OCI-LY1 (cell line): ENCODE measurements at regions not wholly inside any gene's neighbourhood (a gene's known extent, or its start where the extent isn't known, plus 50 kb on each side); places are given as distances from the start of the nearest gene placed in this dataset.

Experiments
- H2AFZ ChIP-seq: fragments of 200-600 bp; sonication (generic), shearing (Covaris generic); 2 replicates; pipeline ENCODE4 v1.6.0; 2014; ENCODE audit warnings: antibody characterized with exemption, mild to moderate bottlenecking, low read length
- H3F3A ChIP-seq: fragments of 200-600 bp; sonication (generic), shearing (Covaris generic); 2 replicates; pipeline ENCODE4 v1.6.0; 2014; ENCODE audit warnings: mild to moderate bottlenecking, antibody characterized with exemption, low read length, moderate library complexity; ENCODE audit not compliant: insufficient read depth
- H3K27ac ChIP-seq: fragments of 200-600 bp; sonication (generic); 2 replicates; pipeline ENCODE4 v1.5.1; 2014; ENCODE audit warnings: low read length, mixed run types, mild to moderate bottlenecking, low read depth; ENCODE audit not compliant: poor library complexity, severe bottlenecking
- H3K27me3 ChIP-seq: fragments of 200-600 bp; sonication (generic); 2 replicates; pipeline ENCODE4 v1.6.0; 2014; ENCODE audit warnings: antibody characterized with exemption, mild to moderate bottlenecking, low read length, moderate library complexity; ENCODE audit not compliant: insufficient read depth
- H3K36me3 ChIP-seq: fragments of 200-600 bp; sonication (generic); 2 replicates; pipeline ENCODE4 v1.6.1; 2014; ENCODE audit warnings: mild to moderate bottlenecking, antibody characterized with exemption, low read length, moderate library complexity, mixed read lengths; ENCODE audit not compliant: insufficient read depth
- H3K4me1 ChIP-seq: fragments of 200-600 bp; sonication (generic); 2 replicates; pipeline ENCODE4 v1.5.1; 2014; ENCODE audit warnings: mild to moderate bottlenecking, low read length, moderate library complexity; ENCODE audit not compliant: insufficient read depth, severe bottlenecking
- H3K4me2 ChIP-seq: fragments of 200-600 bp; sonication (generic), shearing (Covaris generic); 2 replicates; pipeline ENCODE4 v1.6.1; 2014; ENCODE audit warnings: low read length
- H3K4me3 ChIP-seq: fragments of 200-600 bp; sonication (generic); 2 replicates; pipeline ENCODE4 v1.5.1; 2014; ENCODE audit warnings: low read length, low read depth, mild to moderate bottlenecking, mixed read lengths; ENCODE audit not compliant: poor library complexity, severe bottlenecking
- H3K79me2 ChIP-seq: fragments of 200-600 bp; shearing (Covaris generic); 2 replicates; pipeline ENCODE4 v1.6.1; 2016; ENCODE audit warnings: mixed run types, low read length, mixed read lengths; ENCODE audit not compliant: insufficient read depth
- H3K9ac ChIP-seq: fragments of 200-600 bp; sonication (generic), shearing (Covaris generic); 2 replicates; pipeline ENCODE4 v1.6.1; 2014; ENCODE audit warnings: mild to moderate bottlenecking, low read length, mixed read lengths
- H3K9me2 ChIP-seq: fragments of 200-600 bp; sonication (generic), shearing (Covaris generic); 2 replicates; pipeline ENCODE4 v1.6.1; 2014; ENCODE audit warnings: low read depth, mild to moderate bottlenecking, low read length, mixed read lengths
- H3K9me3 ChIP-seq: fragments of 200-600 bp; shearing (Covaris generic); 2 replicates; pipeline ENCODE4 v1.6.1; 2014; ENCODE audit warnings: low read length, mixed read lengths
- H4K20me1 ChIP-seq: fragments of 200-600 bp; sonication (generic), shearing (Covaris generic); 2 replicates; pipeline ENCODE4 v1.6.0; 2016; ENCODE audit warnings: mild to moderate bottlenecking, low read length; ENCODE audit not compliant: insufficient read depth
- CTCF ChIP-seq: fragments of 200-600 bp; sonication (generic), shearing (Covaris generic); IDR thresholded peaks from 2 replicates; pipeline ENCODE4 v1.5.1; 2017; ENCODE audit warnings: mild to moderate bottlenecking, antibody characterized with exemption, low read length, moderate library complexity, mixed read lengths
- EZH2 ChIP-seq: fragments of 200-600 bp; sonication (generic), shearing (Covaris generic); IDR thresholded peaks from 2 replicates; pipeline ENCODE4 v1.8.0; 2017; ENCODE audit warnings: borderline replicate concordance, mixed run types, mild to moderate bottlenecking, antibody characterized with exemption, low read length, moderate library complexity, mixed read lengths

DNA sequence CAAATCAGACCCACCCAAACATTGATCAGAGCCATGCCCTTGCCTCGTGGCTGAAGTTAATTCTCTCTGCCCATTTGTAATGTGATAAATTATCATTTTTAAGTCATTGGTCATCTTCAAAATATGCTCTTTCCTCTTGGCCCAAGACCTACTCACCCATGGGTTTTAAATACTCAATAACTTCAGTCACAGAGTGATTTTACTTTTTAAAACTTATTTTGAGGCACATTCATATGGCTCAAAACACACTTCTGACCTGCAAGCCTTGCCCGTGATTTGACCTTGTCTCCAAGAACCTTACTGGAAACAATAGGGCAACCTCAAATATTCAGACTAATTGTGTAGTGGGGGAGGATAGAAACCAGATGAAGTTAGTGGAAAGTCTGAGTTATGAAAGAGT is 176.2 kb upstream of the LNX1 start:
- H2AFZ ChIP-seq: no peak overlapping the region
- H3K79me2 ChIP-seq: no peaks in the 10 kb centered on the region
- H3K4me1 ChIP-seq: peaks cover 6% of the 10 kb centered on the region
- no peak overlapping the region for H3K4me3 ChIP-seq
- H3F3A ChIP-seq: no peaks in the 10 kb centered on the region
- no peaks in the 10 kb centered on the region for H3K36me3 ChIP-seq
- no peak overlapping the region for H3K4me2 ChIP-seq
- TF ChIP-seq CTCF (no peak), EZH2 (no peak)
- H3K9me2 ChIP-seq: no peaks in the 10 kb centered on the region
- no peaks in the 10 kb centered on the region for H3K9me3 ChIP-seq
- no peak overlapping the region for H3K27ac ChIP-seq
- no peak overlapping the region for H3K9ac ChIP-seq
- H3K27me3 ChIP-seq: no peaks in the 10 kb centered on the region
- H4K20me1 ChIP-seq: no peaks in the 10 kb centered on the region

DNA sequence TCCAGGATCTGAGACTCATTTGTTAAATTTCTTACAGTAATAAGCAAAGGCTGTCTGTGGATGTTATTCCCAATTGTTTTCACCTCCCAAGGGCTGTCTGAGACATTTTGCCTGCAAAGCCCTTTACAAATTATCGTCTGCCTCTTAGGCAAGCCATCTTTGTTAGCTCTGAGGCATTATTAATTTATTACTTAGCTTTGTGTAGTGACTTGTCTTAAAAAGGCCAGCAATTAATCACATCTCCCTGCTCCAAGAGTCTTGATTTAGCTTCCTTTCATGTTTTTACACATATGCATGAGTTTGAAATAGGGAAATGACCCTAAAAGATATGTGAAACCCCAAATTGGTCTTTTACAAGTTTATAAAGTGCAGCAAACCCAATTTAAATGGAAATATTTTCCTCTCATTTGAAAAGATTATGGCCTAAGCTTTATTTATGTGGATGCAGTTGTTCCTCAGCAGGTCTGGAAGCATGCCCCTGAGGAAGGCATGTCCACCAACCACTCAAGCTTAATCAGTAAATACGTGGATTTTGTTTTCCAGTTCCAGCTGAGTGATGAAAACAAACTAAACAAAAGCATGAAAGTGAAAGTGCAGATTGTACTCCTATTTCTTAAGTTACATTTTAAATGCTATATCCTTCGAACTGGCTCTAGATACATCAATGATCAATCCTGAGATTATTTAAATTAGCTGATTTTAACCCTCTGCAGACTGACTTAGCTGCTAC is 173.6 kb upstream of the LNX1 start:
- Histone ChIP-seq H3K4me3 (no peak overlapping the region), H4K20me1 (no peaks in the 10 kb centered on the region), H3K4me2 (no peak overlapping the region), H3K4me1 (peaks cover 6% of the 10 kb centered on the region), H3K79me2 (no peaks in the 10 kb centered on the region), H3F3A (no peaks in the 10 kb centered on the region), H3K9me3 (peaks cover 1% of the 10 kb centered on the region; the same call in 1 of the 2 replicates), H3K36me3 (no peaks in the 10 kb centered on the region), H3K27ac (no peak overlapping the region), H3K27me3 (no peaks in the 10 kb centered on the region), H2AFZ (no peak overlapping the region), H3K9me2 (no peaks in the 10 kb centered on the region), H3K9ac (no peak overlapping the region)
- TF ChIP-seq EZH2 (no peak), CTCF (no peak)

GRCh38 chr4:53763813-53764597 is 172.7 kb upstream of the LNX1 start:
- Histone ChIP-seq H3K27me3 (no peaks in the 10 kb centered on the region), H4K20me1 (no peaks in the 10 kb centered on the region), H3K9me2 (no peaks in the 10 kb centered on the region), H3K27ac (no peak overlapping the region), H3F3A (no peaks in the 10 kb centered on the region), H3K36me3 (no peaks in the 10 kb centered on the region), H2AFZ (no peak overlapping the region), H3K4me3 (no peak overlapping the region), H3K4me1 (peaks cover 6% of the 10 kb centered on the region), H3K9ac (no peak overlapping the region), H3K4me2 (no peak overlapping the region), H3K79me2 (no peaks in the 10 kb centered on the region), H3K9me3 (peaks cover 2% of the 10 kb centered on the region; the same call in 1 of the 2 replicates)
- no peak for TF ChIP-seq CTCF
- TF ChIP-seq EZH2: no peak
